Neuronal stem cell (in vitro differentiated cells): ENCODE measurements at regions not wholly inside any gene's neighbourhood (a gene's known extent, or its start where the extent isn't known, plus 50 kb on each side); places are given as distances from the start of the nearest gene placed in this dataset.

ENCODE experiments used
- DNase-seq: peaks from one replicate; pipeline ENCODE4 v3.0.0-alpha.2; 2013; ENCODE audit warnings: low spot score
- H2AFZ ChIP-seq: one replicate; pipeline ENCODE4 v1.6.1; 2013; ENCODE audit warnings: mild to moderate bottlenecking, low read length, inconsistent platforms
- H2AK5ac ChIP-seq: 2 replicates; pipeline ENCODE4 v1.6.1; 2013; ENCODE audit warnings: low read depth, mild to moderate bottlenecking, inconsistent platforms, low read length, moderate library complexity, mixed read lengths
- H2BK120ac ChIP-seq: 2 replicates; pipeline ENCODE4 v1.6.1; 2013; ENCODE audit warnings: low read depth, mild to moderate bottlenecking, inconsistent platforms, low read length, moderate library complexity, mixed read lengths
- H2BK12ac ChIP-seq: one replicate; pipeline ENCODE4 v1.6.1; 2013; ENCODE audit warnings: low read length, inconsistent platforms
- H2BK15ac ChIP-seq: 2 replicates; pipeline ENCODE4 v1.6.1; 2013; ENCODE audit warnings: mild to moderate bottlenecking, low read length, inconsistent platforms, mixed read lengths
- H2BK5ac ChIP-seq: one replicate; pipeline ENCODE4 v1.6.1; 2013; ENCODE audit warnings: inconsistent platforms, mild to moderate bottlenecking, low read length, moderate library complexity
- H3K14ac ChIP-seq: one replicate; pipeline ENCODE4 v1.6.1; 2013; ENCODE audit warnings: low read length, inconsistent platforms
- H3K18ac ChIP-seq: 2 replicates; pipeline ENCODE4 v1.6.1; 2013; ENCODE audit warnings: low read length, inconsistent platforms
- H3K23ac ChIP-seq: 2 replicates; pipeline ENCODE4 v1.6.1; 2013; ENCODE audit warnings: low read depth, mild to moderate bottlenecking, mixed read lengths, low read length, inconsistent platforms; ENCODE audit not compliant: poor library complexity
- H3K27ac ChIP-seq: replicated peaks from 3 replicates; pipeline ENCODE4 v1.5.1; 2013; ENCODE audit warnings: low read length, inconsistent platforms
- H3K27me3 ChIP-seq, 3 experiments: 2 replicates each; pipeline ENCODE4 v1.6.1; 2013; ENCODE audit warnings: low read length in 3 of 3, mild to moderate bottlenecking in 2 of 3, inconsistent platforms in 1 of 3, low read depth in 1 of 3, mixed read lengths in 1 of 3, moderate library complexity in 1 of 3; ENCODE audit not compliant: control insufficient read depth in 3 of 3, insufficient read depth in 3 of 3
- H3K36me3 ChIP-seq, 2 donors: replicated peaks in 1 of 2; 2 replicates each; pipeline ENCODE4 v1.6.1; 2013; ENCODE audit warnings: low read length in 2 of 2; ENCODE audit not compliant: control insufficient read depth in 2 of 2, insufficient read depth in 2 of 2
- H3K4ac ChIP-seq: 2 replicates; pipeline ENCODE4 v1.6.1; 2013; ENCODE audit warnings: inconsistent platforms, mild to moderate bottlenecking, low read length, moderate library complexity
- H3K4me1 ChIP-seq, 2 donors: 1 replicate in 1 of 2; 2 replicates in 1 of 2; pipeline ENCODE4 v1.6.1; 2013; ENCODE audit warnings: low read length in 2 of 2, low read depth in 1 of 2; ENCODE audit not compliant: control insufficient read depth in 2 of 2, insufficient read depth in 1 of 2
- H3K4me2 ChIP-seq: one replicate; pipeline ENCODE4 v1.6.1; 2013; ENCODE audit warnings: mild to moderate bottlenecking, low read length, inconsistent platforms; ENCODE audit not compliant: insufficient read depth, poor library complexity, severe bottlenecking
- H3K4me3 ChIP-seq, 2 donors: 2 replicates each; pipeline ENCODE4 v1.5.1; 2013; ENCODE audit warnings: low read length in 2 of 2, mild to moderate bottlenecking in 2 of 2, inconsistent platforms in 1 of 2, moderate library complexity in 1 of 2
- H3K79me1 ChIP-seq: one replicate; pipeline ENCODE4 v1.6.1; 2013; ENCODE audit warnings: low read depth, mild to moderate bottlenecking, inconsistent platforms, low read length, moderate library complexity
- H3K9ac ChIP-seq: one replicate; pipeline ENCODE4 v1.6.1; 2013; ENCODE audit warnings: mild to moderate bottlenecking, low read depth, low read length, inconsistent platforms; ENCODE audit not compliant: poor library complexity
- H3K9me3 ChIP-seq, 2 donors: replicated peaks in 1 of 2; 2 replicates each; pipeline versions ENCODE3 to v1.6.1; 2013; ENCODE audit warnings: low read length in 2 of 2, mild to moderate bottlenecking in 2 of 2, inconsistent platforms in 1 of 2, low read depth in 1 of 2, mixed read lengths in 1 of 2, moderate library complexity in 1 of 2; ENCODE audit not compliant: control insufficient read depth in 2 of 2, insufficient read depth in 1 of 2
- H4K8ac ChIP-seq: one replicate; pipeline ENCODE4 v1.6.1; 2013; ENCODE audit warnings: low read depth, mild to moderate bottlenecking, inconsistent platforms, low read length, moderate library complexity
- H4K91ac ChIP-seq: one replicate; pipeline ENCODE4 v1.6.1; 2013; ENCODE audit warnings: low read length, low read depth, mild to moderate bottlenecking, inconsistent platforms; ENCODE audit not compliant: poor library complexity
- WGBS, 2 donors: extraction: QIAGEN DNeasy Blood & Tissue Kit; methylation state at CpG; one replicate each; pipeline ENCODE4 v1.1.7; 2013; ENCODE audit warnings: missing lambda C conversion rate in 2 of 2, mixed read lengths in 1 of 2; ENCODE audit not compliant: insufficient read length in 2 of 2, insufficient replicate concordance in 1 of 2; ENCODE audit errors: extremely low coverage in 2 of 2; 5-methylcytosine and 5-hydroxymethylcytosine counted together

DNA sequence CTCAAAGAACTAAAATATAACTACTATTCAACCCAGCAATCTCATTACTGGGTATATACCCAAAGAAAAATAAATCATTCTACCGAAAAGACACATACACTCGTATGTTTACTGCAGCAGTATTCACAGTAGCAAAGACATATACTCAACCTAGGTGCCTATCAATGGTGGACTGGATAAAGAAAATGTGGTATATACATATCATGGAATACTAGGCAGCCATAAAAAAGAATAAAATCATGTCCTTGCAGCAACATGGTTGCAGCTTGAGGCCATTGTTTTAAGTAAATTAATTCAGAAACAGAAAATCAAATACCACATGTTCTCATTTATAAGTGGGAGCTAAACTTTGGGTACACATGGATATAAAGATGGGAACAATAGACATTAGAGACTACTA lies 266.2 kb upstream of the POU3F1 start:
- Histone ChIP-seq H3K4ac (no peak overlapping the region), H3K18ac (no peak overlapping the region), H3K23ac (no peak overlapping the region), H3K9me3 (peaks cover 0 to 7% of the 10 kb centered on the region in 2 donors), H3K27ac (no peak overlapping the region), H2BK15ac (no peak overlapping the region), H4K8ac (no peak overlapping the region), H2BK120ac (no peak overlapping the region), H2BK5ac (no peak overlapping the region), H3K4me3 (no peak overlapping the region), H2BK12ac (no peak overlapping the region), H4K91ac (no peak overlapping the region), H3K27me3 (no peaks in the 10 kb centered on the region), H2AFZ (no peak overlapping the region), H2AK5ac (no peak overlapping the region), H3K4me1 (no peaks in the 10 kb centered on the region), H3K14ac (no peak overlapping the region), H3K36me3 (peaks cover 0 to 2% of the 10 kb centered on the region in 2 donors), H3K79me1 (no peaks in the 10 kb centered on the region), H3K4me2 (no peak overlapping the region), H3K9ac (no peak overlapping the region)
- WGBS, 2 donors = no CpG with 5 or more reads among the region's 2 CpGs
- no peak for DNase-seq

DNA sequence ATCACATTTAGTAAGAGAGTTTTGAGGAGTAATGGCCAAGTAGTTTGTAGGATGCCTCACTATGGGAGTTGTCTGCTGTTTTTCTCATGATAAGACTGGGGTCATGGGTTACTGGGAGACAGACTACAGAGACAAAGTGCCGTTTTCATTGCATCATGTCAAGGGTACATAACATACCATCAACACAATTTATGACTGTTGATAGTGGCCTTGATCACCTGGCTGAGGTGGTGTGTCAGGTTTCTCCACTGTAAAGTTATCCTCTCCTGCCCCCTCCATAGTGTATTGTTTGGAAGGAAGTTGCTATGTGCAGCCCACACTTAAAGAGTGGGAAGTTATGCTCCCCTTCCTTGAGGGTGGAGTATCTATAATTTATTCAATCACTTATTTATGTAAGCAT lies 263.5 kb upstream of the POU3F1 start:
- no CpG with 5 or more reads among the region's 1 CpG for WGBS, 2 donors
- H2BK15ac ChIP-seq = no peak overlapping the region
- no peaks in the 10 kb centered on the region for H3K79me1 ChIP-seq

DNA sequence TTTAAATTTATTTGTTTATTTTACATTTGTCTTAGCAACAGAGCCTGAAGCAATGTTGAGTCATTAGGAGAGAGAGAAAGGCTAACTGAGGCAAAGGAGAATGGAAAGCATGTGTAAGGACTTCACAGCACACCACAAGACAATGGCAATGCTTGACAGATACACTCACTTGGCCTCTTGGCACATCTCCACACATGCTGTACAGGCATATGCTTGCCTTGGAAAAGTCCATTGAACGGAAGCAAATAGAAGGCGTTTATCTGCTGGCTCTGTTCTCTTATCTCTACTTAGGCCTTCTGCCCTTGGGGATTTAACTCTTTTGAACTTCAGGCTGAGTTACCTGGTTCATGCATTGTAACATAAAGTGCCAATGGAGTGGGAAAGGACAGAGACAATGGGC lies 262.2 kb upstream of the POU3F1 start:
- Histone ChIP-seq H2BK5ac (no peak overlapping the region), H3K23ac (no peak overlapping the region), H3K27me3 (no peaks in the 10 kb centered on the region), H3K36me3 (peaks cover 0 to 2% of the 10 kb centered on the region in 2 donors), H3K9ac (no peak overlapping the region), H3K4ac (no peak overlapping the region), H2BK120ac (no peak overlapping the region), H3K4me2 (no peak overlapping the region), H2AK5ac (no peak overlapping the region), H3K14ac (no peak overlapping the region), H3K4me1 (no peaks in the 10 kb centered on the region), H3K79me1 (no peaks in the 10 kb centered on the region), H4K8ac (no peak overlapping the region), H3K27ac (no peak overlapping the region), H4K91ac (no peak overlapping the region), H3K9me3 (peaks cover 0 to 7% of the 10 kb centered on the region in 2 donors), H3K18ac (no peak overlapping the region), H2BK15ac (no peak overlapping the region), H2AFZ (no peak overlapping the region), H2BK12ac (no peak overlapping the region), H3K4me3 (no peak overlapping the region)
- DNase-seq = no peak
- no CpG with 5 or more reads among the region's 2 CpGs for WGBS, 2 donors

More for the DNA sequence above, 263.5 kb upstream of the POU3F1 start:
- no peak overlapping the region for H3K4me3 ChIP-seq
- H3K18ac ChIP-seq = no peak overlapping the region
- H3K4me2 ChIP-seq = no peak overlapping the region
- H3K9ac ChIP-seq = no peak overlapping the region
- no peak overlapping the region for H3K27ac ChIP-seq
- no peak overlapping the region for H3K14ac ChIP-seq
- H4K8ac ChIP-seq = no peak overlapping the region
- no peak overlapping the region for H2AFZ ChIP-seq
- DNase-seq = no peak
- no peak overlapping the region for H2AK5ac ChIP-seq
- no peak overlapping the region for H2BK12ac ChIP-seq
- no peak overlapping the region for H2BK120ac ChIP-seq
- no peaks in the 10 kb centered on the region for H3K4me1 ChIP-seq
- H3K23ac ChIP-seq = no peak overlapping the region
- no peak overlapping the region for H4K91ac ChIP-seq
- H3K4ac ChIP-seq = no peak overlapping the region
- H2BK5ac ChIP-seq = no peak overlapping the region
- H3K27me3 ChIP-seq = no peaks in the 10 kb centered on the region
- H3K9me3 ChIP-seq = peaks cover 0 to 7% of the 10 kb centered on the region in 2 donors
- peaks cover 0 to 2% of the 10 kb centered on the region in 2 donors for H3K36me3 ChIP-seq

DNA sequence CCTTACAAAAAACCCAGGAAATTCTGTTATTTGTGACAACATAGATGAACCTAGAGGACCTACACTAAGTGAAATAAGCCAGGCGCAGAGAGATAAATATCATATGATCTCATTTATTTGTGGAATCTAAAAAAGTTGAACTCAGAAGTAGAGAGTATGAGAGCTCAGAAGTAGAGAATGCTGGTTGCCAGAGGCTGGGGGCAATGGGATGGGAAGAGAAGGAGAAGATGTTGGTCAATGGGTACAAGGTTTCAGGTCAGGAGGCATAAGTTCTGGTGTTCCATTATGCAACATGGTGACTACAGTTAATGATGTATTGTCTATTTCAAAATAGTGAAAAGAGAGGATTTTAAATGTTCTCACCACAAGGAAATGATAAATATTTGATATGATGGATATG lies 259.1 kb upstream of the POU3F1 start:
- Histone ChIP-seq H2AK5ac (no peak overlapping the region), H3K23ac (no peak overlapping the region), H3K27me3 (no peaks in the 10 kb centered on the region), H3K27ac (no peak overlapping the region), H3K36me3 (peaks cover 0 to 2% of the 10 kb centered on the region in 2 donors), H2AFZ (no peak overlapping the region), H2BK12ac (no peak overlapping the region), H2BK120ac (no peak overlapping the region), H3K4me1 (no peaks in the 10 kb centered on the region), H3K18ac (no peak overlapping the region), H3K4me2 (no peak overlapping the region), H3K4ac (no peak overlapping the region), H3K9ac (no peak overlapping the region), H2BK5ac (no peak overlapping the region), H4K8ac (no peak overlapping the region), H2BK15ac (no peak overlapping the region), H4K91ac (no peak overlapping the region), H3K4me3 (no peak overlapping the region), H3K14ac (no peak overlapping the region), H3K9me3 (peaks cover 0 to 3% of the 10 kb centered on the region in 2 donors), H3K79me1 (no peaks in the 10 kb centered on the region)
- DNase-seq = no peak
- WGBS, 2 donors = no CpG with 5 or more reads among the region's 1 CpG
